GM19328 (cell line): ENCODE measurements at regions not wholly inside any gene's neighbourhood (a gene's known extent, or its start where the extent isn't known, plus 50 kb on each side); places are given as distances from the start of the nearest gene placed in this dataset.

ENCODE experiments used
- ATAC-seq: cut with Tn5 transposase; IDR thresholded peaks from one replicate; pipeline ENCODE4 v1.9.1; 2021; ENCODE audit warnings: mild to moderate bottlenecking, moderate library complexity; ENCODE audit not compliant: unreplicated experiment

DNA sequence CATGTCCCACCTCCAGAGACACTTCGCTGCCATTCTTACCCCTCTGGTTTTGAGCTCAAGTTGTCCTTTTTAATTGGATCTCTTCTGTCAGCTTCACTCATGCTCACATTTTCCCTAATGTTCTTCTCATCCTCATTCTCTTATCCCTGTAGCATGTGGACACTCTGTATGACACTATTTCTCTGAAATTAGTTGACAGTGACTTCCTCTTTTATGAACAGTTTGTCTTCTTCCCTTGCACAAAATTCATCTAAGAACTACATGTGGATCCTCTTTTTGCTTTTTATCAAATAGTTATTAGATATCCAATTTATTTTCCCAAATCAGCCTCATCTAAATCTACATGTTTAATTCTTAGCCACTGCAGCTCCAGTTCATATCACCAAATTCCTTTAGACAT lies 676.2 kb downstream of the MAT2B start:
- no peak for ATAC-seq

GRCh38 chr5:164184158-164184557 lies 678.7 kb downstream of the MAT2B start:
- no peak for ATAC-seq

DNA sequence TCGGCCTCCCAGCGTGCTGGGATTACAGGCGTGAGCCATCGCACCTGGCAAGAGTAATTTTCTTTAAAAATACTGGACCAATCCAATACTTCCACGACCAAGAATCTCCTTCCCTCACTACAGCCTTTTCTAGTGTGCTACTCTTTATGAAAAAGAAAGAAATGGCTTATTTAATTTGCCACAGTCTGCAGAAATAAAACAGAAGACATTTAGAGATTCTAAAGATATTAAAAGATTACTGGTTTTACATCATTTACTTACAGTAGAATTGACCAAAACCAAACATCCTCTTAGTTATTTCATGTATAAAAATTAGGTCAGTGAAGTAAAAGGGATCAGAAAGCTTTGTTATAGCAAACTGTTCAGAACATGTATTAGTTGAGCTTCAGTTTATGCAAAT lies 679.6 kb downstream of the MAT2B start:
- ATAC-seq: no peak

DNA sequence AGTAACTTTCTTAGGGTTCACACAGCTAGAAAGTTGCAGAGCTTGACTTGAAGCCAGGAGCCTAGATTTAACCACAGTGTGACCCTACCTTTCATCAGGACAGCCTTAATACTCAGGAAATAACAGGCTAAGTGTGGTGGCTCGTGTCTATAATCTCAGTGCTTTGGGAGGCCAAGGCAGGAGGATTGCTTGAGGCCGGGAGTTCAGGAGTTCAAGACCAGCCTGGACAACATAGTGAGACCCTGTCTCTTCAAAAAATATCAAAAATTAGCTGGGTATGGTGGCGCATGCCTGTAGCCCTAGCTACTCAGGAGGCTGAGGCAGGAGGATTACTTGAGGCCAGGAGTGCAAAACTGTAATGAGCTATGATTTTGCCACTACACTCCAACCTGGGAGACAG lies 681.1 kb downstream of the MAT2B start:
- no peak for ATAC-seq

DNA sequence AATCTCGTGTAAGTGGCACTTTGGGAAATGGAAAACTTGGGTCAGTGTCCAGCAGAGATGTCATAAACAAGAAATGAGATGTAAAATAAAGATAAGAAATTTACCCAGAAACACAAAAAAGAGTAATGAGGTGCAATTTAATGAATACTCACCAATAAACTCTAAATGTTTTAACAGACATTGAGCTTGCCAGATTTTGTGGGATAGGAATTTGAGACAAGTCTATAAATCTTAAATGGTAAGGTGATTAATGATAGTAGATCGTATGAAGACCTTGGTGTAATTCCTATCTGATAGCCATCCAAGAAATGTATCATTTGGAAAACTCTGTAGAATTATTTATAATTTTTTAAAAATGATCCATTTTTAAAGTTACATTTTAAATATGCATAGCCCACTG lies 682.4 kb downstream of the MAT2B start:
- no peak for ATAC-seq

DNA sequence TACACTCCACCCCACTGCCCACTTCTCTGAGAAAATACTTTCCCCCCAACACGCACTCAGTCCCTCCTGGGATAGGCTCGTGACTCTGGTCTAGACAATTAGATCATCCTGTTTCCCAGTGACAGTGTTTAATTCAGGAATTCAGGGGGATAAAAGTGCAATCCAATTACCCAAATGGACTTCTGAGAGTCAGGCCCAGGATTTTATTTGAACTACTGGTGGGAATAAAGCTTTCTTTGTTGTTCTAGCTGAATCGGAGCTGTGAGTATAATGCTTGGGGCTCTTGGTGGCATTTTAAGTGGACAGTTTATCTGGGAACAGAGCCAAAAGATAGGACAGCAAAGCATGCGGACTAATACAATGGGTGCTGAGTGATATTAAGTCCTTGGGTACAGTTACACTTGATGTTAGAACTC lies 683.3 kb downstream of the MAT2B start:
- no peak for ATAC-seq

GRCh38 chr5:164191240-164191639 lies 685.8 kb downstream of the MAT2B start:
- no peak for ATAC-seq

DNA sequence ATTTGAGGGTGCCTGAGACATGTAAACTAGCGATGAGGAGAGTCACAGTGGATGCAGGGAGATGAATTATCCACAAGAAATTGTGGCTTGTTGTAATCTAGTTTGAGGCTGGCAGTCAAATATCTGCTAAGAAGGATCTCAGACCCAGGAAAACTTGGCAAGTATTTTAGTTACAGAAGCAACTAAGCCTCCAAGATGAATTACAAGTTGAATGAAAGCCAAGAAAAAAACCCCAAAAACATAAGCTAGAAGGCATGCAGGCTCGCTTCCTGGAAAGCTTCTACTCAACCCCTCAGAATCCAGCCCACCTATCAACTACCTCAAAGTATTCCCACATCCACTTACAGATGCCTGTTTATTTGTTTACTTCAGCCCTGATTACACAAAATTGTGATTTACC lies 696.9 kb downstream of the MAT2B start:
- ATAC-seq: no peak

DNA sequence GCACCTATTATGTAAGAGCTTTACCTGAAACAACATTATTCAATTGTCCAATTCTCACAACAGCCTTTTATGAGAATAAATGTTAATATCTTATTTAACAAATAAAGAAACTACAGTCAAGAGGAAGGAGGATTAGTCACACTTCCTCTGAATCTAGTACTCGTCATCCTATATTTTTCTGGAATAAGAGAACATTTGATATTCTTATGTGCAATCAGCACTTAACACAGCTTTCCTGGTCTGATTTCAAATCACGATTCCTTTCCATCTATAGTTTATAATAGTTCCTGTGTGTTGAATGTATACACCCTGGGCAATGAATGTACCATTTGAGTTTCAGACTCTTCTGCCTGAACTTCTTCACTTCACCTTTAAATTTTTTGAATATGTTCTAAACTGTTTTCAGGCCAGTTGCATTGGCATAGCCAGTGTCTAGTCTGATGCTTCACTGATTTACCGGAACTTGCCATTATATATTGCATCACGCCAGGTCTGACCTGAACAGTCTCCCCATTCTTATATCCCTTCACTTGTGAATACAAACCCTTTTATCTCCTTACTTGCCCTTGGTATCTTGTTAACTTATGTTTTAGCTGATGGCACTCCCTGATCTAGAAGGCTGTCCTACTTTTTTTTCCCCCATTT lies 698.3 kb downstream of the MAT2B start:
- ATAC-seq: no peak

GRCh38 chr5:164204338-164204946 lies 699.0 kb downstream of the MAT2B start:
- no peak for ATAC-seq

DNA sequence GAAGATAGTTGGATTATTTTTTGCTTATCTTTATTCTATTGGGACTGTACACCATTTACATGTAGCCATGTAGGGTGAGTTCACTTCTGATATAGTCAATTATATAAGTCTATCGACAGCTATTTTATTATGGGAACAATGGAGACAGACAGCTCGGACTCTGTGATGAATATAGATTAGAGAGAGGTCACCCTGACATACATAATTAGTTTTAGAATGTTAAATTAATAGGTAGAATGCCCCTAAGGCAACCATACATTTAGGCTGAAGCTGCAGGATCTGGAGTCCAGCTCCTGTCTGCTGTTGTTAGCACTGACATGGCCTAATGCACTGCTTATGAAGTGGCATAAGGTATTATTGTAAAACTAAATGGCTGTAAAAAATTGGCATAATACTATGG lies 700.8 kb downstream of the MAT2B start:
- ATAC-seq: no peak

DNA sequence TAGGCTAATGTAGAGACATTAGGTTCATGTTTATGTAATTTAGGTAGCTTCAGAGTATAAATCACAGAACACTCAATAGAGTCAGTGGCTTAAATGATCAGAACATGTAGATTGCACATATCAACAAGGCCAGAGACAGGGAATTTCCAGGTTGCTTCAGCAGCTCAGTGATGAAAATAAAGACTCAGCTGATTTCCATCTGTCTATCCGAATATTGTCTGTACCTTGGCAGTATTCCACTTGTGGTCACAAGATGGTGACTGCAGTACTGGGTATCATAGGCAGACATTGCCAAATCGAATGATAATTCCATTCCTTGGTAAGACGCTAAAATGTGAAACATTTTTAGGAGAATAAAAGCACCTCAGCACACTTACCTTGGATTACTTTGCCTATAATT lies 702.2 kb downstream of the MAT2B start:
- ATAC-seq: no peak

GRCh38 chr5:164210491-164210890 lies 705.1 kb downstream of the MAT2B start:
- no peak for ATAC-seq

GRCh38 chr5:164214698-164215097 lies 709.3 kb downstream of the MAT2B start:
- no peak for ATAC-seq

DNA sequence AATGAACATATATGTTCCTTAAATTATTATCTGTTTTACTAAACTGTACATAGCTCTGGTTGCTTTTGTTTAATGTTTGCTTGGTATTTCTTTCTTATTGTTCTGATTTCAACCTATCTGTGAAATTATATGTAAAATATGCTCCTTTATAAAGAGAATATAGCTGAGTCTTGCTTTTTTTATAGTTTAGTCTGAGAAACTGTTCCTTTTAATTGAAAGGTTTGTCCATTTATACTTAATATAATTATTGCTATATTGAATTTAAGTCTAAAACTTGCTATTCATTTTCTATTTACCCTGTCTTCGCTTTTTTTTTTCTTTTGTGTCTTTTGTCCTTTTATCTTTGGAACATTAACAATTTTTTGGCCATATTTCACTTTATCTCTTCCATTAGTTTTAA lies 712.0 kb downstream of the MAT2B start:
- ATAC-seq: no peak

DNA sequence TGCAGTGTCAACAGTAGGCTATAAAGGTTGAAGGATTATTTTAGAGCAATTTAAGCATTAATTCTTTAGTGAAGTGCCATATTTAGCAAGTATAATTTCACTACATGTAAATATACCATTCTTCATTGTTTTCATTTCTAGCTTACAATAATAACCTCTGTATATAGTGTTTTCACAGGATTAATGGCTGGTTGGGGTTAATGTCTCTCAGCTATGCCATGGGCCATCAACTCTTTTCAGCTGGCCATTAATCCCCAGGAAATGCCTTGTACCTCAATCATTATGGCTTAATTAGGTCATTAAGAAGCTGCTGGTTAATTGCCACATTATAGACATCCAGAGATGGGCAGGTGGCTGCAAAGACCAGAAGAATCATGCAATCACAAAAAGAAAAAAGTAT lies 715.1 kb downstream of the MAT2B start:
- no peak for ATAC-seq

- no peak for ATAC-seq
Observed at GRCh38 chr5:164224236-164224635, 718.8 kb downstream of the MAT2B start.

- no peak for ATAC-seq
Observed at GRCh38 chr5:164224772-164225171, 719.4 kb downstream of the MAT2B start.

DNA sequence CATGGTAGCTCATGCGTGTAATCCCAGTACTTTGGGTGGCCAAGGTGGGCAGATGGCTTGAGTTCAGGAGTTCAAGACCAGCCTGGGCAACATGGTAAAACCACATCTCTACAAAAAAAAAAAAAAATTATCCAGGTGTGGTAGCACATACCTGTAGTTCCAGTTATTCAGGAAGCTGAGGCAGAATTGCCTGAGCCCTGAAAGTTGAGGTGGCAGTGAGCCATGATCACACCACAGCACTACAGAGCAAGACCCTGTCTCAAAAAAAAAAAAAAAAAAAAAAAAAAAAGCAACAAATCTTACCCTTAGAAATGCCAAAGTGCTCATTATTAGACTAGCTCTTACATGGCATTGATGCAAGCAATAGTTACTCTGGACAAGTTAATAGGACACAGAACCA lies 724.9 kb downstream of the MAT2B start:
- ATAC-seq: no peak

- no peak for ATAC-seq
Observed at GRCh38 chr5:164233791-164234190, 728.4 kb downstream of the MAT2B start.

- ATAC-seq: no peak
Observed at GRCh38 chr5:164234321-164234720, 728.9 kb downstream of the MAT2B start.

- ATAC-seq: no peak
Observed at GRCh38 chr5:164235300-164235891, 730.0 kb downstream of the MAT2B start.

- ATAC-seq: no peak
Observed at GRCh38 chr5:164237486-164237885, 732.1 kb downstream of the MAT2B start.
